ENCODE measurements at regions not wholly inside any gene's neighbourhood (a gene's known extent, or its start where the extent isn't known, plus 50 kb on each side); places are given as distances from the start of the nearest gene placed in this dataset.
A peak's percentile ranks its signal among the peaks of the same experiment; 100 is the strongest.

DNA sequence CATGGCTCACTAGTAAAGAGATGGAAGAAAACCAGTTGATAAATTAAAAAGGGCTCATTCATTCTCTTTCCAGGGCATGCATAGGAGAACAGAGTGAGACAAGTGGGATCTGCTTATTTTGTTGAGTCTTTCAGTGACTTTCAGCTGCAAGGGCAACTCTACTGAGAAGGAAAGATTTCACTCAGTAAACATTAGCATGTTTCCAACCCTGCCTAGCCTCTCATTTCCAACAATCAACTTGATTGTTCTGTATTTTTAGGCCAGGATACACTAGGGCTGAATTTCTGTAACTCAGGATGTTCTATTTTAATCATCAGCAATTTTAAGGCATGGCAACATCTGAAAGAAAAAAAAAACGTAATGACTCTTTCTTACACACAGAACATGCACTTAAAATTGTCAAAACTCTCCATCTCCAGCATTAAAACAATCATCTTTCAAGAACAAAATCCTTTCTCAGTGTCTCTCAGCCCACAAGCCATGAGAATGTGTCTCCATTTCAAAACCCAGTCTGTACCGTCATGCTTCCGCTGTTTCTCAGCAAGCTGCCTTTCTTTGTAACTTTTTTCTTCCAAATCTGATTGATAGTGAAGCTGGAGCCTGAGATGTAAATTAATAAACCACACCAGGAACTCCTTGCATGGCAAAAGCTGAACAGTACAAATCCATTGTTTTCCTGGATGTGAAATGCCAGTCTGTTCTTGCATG is 147.2 kb upstream of the KLF14 start:
- DNase-seq: no peak

DNA sequence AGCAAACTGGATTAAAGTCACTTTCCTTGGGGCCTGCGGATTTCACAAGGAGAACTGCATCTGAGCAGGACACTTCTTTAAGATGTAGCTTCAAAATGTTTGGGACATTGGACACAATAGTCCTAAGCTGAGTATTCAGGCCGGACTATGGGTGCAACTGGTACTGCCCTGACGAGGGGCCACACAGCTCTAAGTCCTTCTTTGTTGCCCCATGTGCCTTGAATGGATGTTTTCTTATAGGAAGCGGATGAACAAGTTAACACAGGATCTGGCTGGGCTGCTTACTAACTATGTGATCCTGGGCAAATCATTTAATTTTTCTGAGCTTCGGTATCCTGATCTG is 147.8 kb upstream of the KLF14 start:
- DNase-seq: no peak

DNA sequence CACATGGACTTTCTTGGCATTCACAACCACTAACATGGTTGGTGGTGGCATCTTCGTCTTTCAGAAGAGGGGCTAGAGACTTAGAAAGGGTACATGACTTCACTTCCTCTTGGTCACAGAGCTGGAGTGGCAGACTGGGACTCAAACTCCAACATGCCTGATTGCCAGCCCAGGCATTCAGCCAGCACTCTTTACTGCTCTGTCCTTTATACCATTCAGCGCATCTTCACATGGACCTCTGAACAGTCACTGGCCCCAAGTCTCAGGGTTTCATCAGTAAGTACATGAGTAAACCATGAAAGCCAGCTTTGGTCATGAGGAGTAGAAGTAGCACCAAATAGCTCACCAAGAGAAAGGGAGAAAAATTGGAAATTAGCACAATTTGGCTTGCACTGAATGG is 148.4 kb upstream of the KLF14 start:
- DNase-seq: no peak

DNA sequence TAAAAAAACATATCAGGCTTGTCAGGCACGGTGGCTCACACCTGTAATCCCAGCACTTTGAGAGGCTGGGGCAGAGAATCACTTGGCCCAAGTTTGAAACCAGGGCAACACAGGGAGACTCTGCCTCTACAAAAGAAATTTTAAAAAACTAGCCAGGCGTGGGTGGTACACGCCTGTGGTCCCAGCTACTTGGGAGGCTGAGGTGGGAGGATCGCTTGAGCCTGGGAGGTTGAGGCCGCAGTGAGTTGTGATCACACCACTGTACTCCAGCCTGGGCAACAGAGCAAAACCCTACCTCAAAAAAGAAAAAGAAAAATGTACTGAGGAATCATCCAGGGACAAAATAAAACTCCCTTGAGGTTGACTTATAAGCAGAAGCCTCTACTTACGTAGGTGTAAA is 149.9 kb upstream of the KLF14 start:
- DNase-seq: no peak

DNA sequence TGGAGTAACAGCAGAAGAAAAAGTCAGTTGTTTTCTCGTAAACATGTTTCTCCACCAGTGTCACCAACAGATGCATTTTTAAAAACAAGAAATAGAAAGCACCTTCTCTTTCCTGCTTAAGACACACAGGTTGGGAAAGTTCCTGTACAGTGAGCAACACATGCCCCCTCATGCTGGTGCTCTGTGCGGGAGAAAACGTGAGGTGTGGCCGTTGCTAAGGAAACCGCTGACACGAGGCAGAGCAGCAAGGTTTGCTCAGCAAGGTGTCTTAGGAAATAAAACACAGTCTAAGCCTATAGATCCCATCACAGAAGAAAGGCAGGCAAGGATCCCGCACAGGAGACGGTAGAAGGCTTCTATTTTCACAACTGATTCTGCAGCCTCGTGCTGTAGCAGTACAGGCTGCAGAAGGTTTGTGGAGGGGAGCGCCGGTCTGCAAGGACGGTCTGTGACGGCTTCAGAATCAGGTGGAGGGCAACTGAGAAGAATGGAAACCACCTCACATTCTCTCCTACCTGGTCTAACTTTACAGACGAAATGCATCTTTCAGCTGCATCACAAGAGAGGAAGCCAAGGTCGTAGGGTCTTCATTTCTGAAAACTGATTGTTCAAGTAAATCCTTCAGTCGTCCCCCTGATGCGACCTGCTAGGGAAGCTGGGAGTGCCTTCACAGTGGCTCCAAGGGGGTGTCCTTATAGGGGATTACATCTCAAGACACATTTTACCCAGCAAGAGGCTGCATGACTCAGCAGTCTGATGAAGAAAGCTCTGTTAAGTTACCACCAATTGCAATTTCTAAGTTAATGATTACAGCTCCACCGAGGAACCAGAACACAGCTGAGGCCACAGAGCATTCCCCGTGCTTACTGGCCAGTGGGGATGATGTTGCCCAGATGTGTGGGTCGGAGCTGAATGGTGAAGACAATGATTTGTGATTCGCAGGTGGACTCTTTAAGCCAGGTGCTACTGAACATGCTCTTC is 150.7 kb upstream of the KLF14 start:
- no peak for DNase-seq

DNA sequence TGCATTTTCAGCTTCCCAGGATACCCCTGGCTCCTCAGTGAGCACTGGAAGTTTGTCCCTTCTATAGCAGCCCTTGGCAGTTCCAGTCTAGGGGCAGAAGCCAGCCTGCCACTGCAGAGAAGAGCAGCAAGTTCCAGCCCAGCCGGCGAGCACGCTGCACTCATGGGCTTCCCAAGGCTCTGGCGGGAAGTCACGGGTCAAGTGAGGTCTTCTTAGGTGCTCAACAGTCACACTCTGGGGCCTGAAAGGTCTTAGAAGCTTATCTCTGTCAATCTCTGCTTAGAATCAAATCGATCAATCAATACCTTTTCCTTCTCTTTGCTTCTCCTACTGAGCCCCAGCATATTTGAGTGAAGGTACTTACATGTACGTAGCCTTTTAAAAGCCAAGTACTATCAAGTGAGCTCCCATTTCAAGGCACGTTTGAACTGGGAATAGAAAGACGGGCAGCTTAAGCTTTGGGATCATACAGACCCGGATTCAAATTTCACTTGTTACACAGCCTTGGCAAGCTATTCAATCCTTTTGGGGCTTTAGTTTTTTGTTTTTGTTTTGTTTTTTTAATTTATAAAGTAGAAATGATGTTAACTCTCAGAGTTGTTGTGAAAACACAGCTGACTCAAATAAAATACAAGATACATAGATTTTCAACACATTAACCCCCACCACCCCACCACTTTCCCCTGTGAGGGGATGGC is 152.6 kb upstream of the KLF14 start:
- DNase-seq: no peak

DNA sequence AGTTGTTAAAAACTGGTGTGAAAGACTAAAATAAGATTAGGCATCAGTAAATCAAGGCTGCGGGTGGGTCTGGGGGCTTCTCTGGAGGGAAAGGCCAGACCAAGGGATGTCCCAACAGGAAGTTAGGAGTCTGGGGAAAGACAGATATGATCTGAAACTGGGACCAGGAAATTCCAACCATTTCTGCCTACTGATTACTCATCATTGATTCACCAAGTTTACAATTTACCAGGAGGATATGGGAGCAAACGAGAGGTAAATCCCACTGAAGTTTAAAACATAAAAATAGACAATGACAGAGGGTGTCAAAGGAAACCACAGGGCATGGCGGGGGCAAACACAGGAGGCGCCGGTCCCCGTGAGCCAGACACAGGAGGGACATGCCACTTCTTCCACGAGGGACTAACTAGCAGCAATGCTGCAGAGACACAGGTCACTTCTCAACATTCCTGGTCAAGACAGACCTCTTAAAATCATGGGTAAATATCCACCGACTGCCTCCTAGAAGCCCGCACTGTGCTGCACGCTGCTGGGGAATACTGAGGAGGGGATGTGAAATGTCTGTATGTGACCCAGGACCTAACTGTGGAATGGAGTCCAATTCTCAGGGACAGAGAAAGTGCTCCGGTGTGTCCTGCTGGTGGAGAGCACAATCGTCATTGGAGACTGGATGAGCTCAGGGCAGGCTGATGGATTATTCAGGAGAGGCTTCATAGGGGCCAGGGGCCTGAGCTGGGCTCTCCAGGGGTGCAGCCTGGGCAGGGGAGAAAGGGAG is 153.4 kb upstream of the KLF14 start:
- DNase-seq: no peak

DNA sequence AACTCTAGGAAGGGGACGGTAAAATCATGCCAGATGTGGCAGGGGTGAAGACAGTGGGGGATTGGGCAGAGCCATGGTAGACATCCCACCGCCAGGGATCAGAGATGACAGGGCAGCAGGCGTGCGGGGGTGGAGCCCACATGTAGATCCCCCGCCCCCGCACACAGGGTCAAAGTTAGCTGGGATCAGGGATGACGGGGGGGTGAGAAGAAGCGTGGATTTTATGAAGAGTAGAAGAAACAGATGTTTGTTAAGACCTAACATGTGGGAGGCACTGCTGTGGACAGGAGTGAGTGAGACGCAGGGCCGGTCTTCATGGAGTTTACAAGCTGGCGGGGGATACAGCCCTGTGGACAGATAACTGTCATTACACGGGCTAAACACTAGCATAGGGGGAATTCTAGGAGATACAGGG is 154.0 kb upstream of the KLF14 start:
- DNase-seq: no peak

DNA sequence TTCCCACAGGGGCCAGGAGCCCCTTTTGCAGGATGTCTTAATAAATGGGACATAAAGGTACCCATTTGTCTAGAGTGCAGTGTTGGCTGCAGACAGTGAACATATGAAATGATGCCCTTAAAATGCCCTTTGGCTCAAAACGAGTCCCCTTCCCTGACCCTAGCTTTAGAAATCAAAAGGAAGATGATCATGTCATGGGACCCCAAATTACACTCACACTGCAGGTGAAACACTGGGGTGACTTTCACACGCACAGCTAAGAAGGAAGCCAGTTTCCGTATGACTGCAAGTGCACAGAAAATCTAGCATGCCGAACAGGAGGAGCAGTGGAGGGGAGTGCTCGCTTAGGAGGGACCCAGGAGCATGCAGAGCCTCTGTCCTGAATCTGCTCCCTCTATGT is 154.5 kb upstream of the KLF14 start:
- DNase-seq: no peak

DNA sequence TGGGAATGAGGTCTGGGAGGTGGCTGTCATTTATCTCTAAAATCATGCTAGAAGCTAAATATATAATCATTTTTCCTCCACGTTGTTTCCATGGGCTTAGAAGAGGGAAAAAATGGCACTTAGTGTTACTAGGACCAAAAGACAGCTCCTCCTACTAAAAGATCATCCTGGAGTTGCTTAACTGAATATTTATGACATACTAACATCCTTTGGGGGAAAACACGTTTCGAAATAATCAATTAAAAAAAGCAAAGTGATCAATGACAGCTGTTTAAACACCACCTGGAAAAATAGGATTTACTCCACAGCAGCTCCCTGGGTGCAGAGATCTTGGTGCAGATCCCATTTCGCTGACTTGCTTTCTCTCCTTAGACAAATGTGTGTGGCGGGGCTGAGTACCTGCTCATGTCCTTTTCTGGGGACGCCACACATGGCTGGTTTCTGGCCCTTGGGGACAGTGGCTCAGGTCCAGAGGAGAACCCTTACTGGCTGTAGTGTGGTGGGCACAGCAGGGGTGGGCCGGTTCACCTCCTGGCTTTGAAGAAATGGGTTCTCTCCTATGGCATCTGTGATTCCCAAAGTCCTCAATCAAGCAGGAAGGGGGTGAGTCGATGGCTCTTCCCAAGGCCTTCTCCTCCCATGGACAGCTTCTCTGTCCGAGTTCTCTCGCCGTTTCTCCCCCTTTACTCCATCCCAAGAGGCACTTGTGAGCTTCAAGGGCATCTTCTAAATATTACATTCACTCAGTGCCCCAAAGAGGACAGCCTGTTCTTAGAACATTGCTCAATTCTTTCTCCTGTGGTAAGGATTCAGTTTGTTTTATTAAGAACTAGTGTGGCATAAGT is 156.4 kb upstream of the KLF14 start:
- no peak for DNase-seq

DNA sequence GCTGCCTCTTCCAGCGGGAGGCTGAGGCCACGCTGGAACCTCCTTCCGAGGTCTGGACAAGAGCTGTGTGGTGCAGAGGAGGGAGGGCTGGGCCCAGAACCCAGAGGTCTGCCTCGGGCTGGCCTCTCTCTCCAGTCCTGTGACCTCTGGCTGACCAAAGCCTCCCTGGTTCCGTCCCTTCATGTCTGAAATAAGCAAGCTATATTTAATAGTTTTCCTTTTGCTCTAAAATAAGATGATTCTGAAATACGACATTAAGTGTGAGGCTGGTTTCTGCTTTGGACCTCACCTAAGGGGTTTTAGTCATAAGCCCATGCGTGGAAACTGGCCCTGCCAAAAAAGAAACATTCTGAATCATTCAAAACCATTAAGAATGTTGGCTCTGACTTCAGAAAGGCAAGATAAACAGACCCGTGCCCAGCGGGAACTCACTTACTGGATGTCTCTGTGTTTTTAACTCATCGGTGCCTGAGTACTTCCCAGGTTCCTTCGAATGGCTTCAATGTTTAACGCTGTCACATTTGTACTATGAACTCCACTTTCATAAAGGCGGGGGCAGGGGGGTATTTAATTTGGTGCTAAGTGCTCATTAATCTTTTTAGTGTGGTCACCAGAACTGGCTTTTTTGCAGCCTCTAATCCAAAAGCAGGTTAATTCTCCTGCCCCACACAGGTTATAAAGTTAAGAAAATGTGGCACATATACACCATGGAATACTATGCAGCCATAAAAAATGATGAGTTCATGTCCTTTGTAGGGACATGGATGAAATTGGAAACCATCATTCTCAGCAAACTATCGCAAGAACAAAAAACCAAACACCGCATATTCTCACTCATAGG is 157.5 kb upstream of the KLF14 start:
- DNase-seq: no peak

DNA sequence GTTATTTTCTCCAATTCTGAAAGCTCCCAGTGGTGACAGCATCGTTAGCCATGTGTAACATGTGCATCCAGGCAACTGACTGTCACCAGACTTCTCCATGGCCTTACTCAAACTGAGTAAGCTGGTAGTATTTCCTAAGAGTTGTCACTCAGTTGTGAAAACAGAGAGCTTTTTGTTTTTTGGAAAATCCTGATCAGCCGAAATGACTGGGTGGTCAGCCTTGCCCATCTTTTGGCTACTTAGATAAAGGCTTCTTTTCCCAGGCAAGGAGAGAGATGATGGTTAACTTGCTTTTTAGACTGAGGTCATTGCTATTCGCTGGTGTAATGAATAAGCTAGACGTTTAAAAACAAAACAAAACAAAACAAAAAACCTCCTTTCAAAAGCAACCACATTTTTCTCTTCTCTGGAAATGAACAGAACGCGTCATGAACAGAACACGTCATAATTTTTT is 159.5 kb upstream of the KLF14 start:
- no peak for DNase-seq

DNA sequence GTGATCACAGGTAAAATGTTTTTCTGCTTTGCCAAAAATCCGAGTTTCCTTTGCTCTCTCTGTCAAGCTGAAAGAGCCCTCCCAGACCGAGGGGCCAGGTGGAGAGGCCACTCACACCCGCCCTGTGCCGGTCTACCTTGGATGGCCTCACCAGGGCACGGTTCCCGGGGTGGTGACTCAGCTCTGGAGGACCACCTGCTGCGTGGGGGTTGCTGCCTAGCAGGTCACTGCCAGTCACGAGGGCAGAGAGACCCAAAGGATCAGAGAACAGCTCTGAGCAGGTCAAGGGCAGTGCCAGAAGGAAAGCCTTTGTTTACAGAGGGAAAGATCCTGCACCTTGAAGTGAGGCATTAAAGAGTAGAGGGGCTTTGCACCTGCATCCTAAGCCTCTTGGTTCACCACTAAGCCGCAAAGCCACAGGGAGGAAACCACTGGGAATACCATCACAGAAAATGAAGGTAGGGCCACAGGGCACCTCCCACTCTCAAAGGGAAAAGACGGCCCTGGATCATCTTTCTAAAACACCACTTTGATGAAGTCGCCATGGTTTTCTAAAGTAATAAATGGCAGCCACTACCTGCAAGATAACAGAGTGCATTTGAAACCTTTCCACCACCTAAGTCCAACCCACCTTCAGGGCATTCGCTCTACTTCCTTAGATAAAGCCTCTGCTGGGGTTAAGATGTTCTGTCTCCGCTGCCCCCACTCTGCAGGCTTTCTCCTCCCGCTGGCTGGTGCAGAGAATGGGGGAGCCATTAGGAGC is 160.3 kb upstream of the KLF14 start:
- no peak for DNase-seq

DNA sequence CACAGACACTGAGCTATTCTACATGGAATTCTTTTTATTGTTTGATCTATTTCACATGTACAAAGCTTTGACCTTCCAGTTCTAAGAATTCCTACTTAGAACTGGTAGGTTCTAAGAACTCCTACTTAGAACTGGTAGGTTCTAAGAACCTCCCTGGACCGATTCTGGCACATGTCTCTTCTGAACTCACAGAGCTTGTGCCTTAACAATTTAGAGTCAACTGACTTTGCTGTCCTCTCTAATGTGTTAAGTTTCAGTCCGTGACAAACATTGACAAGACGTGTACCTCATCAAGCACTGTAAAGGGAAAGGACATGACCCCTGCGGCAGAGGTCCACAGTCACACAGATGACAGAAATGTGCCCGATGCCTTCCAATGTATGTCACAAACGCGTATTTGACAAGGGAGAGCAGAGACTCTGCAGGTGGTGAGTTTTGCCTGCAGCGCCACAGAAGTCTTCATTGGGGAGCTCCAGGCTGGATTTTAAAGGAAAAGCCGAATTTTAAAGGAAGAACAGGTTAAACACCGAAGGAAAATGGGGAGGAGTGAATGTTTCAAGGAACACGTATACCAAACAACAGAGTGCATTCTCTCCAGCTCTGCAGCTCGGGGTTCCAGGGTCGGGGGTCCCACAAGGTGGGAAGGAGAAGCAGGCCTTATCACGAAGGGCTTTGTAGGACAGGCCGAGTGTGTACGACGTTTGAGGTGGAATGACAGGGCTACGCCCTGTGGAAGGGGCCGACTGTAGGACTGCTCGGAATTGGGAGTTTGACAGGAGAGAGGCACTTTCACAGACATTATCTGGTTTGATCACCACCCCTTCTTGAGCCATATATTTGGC is 161.1 kb upstream of the KLF14 start:
- DNase-seq: no peak

DNA sequence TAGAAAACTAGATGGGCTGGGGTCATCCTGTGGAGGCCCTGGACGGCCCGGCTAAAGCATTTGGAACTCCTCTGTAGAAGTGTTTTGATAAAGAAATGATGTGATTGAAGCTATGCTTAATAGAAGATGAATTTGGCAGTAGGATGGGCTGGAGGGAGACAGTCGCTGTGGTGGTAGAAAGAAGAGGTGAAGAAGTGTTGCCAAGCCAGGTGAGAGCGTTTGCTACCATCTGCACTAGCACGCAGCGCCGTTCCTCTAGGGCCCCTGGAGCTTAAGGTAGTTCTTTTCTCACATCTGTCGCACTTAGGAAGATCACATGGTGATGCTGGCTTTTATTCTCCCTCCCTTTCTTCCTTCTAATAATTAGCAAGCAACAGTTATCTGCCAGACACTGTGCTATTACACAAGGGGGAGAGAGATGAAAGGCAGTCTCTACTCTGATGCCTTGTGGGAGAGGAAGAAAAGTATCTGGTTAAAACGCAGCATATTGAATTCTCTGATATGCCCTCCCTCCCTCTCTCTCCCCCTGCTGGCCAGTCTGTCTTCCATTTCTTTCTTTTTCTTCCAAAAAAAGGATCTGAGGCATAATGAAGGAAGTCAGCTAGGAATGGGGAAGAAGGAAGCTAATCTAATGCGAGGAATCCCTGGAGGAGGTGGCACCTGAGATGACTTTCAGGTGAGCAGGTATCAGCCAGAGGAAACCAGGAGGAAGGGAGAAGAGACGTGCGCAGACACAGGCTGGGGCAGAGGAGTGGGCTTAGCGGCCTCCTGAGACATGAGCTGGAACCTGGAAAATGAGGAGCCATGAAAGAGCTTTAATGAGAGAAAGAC is 162.3 kb upstream of the KLF14 start:
- no peak for DNase-seq

DNA sequence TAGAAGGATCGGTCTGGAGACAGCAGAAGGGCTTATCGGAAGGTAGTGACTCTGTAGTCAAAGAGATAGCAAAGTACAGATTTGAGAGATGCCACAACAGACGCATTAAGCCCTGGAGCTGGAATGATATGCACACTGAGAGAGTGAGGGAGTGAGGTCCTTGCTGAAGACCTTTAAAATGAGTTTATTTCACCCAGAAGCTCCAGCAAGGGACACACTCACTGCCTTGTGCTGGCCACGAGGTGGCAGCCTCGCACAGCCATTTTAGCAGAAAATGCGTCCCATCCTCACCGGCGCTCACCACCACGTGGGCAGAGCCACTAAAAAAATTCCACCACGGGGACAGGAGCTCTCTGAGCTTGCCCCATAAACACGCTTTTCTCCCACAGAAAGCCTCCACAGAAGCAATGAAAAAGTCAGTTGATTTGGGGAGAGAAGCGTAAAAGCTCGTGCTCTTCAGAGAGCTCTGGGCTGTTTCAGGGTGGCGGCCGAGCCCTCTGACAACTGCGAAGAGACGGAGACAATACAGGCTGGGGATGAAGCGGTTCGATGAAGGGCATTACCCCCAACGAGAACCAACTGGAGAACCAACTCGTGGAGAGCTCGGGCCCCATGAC is 163.0 kb upstream of the KLF14 start:
- peak; percentile 90 for DNase-seq

Measured in eye (tissue), 1 donor.